Calu3 (cell line): ENCODE measurements at regions not wholly inside any gene's neighbourhood (a gene's known extent, or its start where the extent isn't known, plus 50 kb on each side); places are given as distances from the start of the nearest gene placed in this dataset.
"Not testable (repeated sequence)": the region's sequence is repeated elsewhere in the genome, so short reads cannot be mapped to it uniquely, and the experiment has no call there.

Source experiments
- BruUV-seq: library from RNA; stranded (reverse); fragments of 400-500 nt; replicated peaks from 2 replicates; lab custom pipeline; 2021; lab: Mats Ljungman, UMichigan
- CTCF ChIA-PET: fragments of 300-600 bp; sonication (Branson Sonifier 250); formaldehyde crosslinking; loops from one replicate; lab custom pipeline; 2022; ENCODE audit warnings: antibody characterized with exemption; lab: Charles Lee
- DNase-seq: peaks from one replicate; pipeline ENCODE4 v3.0.0; 2022
- H3K27ac Mint-ChIP-seq: one replicate; pipeline ENCODE4 v1.8.0; 2022; ENCODE audit warnings: mixed read lengths; ENCODE audit not compliant: unreplicated experiment
- H3K27me3 Mint-ChIP-seq: one replicate; pipeline ENCODE4 v1.8.0; 2022; ENCODE audit warnings: mixed read lengths; ENCODE audit not compliant: unreplicated experiment
- H3K36me3 Mint-ChIP-seq: one replicate; pipeline ENCODE4 v1.8.0; 2022; ENCODE audit warnings: mild to moderate bottlenecking, moderate library complexity, mixed read lengths; ENCODE audit not compliant: insufficient read depth, unreplicated experiment
- H3K4me1 Mint-ChIP-seq: one replicate; pipeline ENCODE4 v1.8.0; 2022; ENCODE audit warnings: mild to moderate bottlenecking, low read depth, mixed read lengths; ENCODE audit not compliant: unreplicated experiment
- H3K4me3 Mint-ChIP-seq: one replicate; pipeline ENCODE4 v1.8.0; 2022; ENCODE audit warnings: mild to moderate bottlenecking, low read depth, moderate library complexity, mixed read lengths; ENCODE audit not compliant: unreplicated experiment
- H3K9me3 Mint-ChIP-seq: one replicate; pipeline ENCODE4 v1.8.0; 2022; ENCODE audit warnings: low read depth, mixed read lengths; ENCODE audit not compliant: unreplicated experiment
- intact Hi-C: fragments of 100-400 bp; cut with micrococcal nuclease; formaldehyde crosslinking; loops from one replicate; pipeline ENCODE4 v1.10.0; 2022; ENCODE audit not compliant: unreplicated experiment
- TF ChIP-seq, protein P1 (sequence below): fragments of 200-600 bp; IDR thresholded peaks from one replicate; pipeline ENCODE4 v1.8.0; 2022; ENCODE audit warnings: antibody characterized with exemption; ENCODE audit not compliant: unreplicated experiment

DNA sequence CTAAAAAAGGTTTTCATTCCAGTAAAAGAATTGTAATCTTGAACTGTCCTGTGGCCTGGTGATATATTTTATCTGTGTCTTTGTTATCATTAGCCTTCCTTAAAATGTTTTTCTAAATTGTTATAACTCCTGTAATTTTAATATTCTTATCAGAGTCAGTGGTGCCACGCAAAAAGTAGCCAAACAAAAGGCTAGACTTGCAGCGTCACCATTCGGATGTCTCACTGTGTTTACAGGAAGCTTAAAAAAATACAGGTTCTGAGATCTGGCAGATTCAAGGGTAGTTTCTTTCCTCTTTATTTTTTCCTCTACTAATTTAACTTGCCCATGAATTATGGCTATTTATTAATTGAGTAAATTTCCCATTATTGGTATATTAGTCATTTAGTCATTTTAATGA, 362.3 kb downstream of the MAT2B start:
- CTCF ChIA-PET, result no interaction called here
- Mint-ChIP-seq H3K9me3 (peaks cover 7% of the 10 kb centered on the region), H3K27me3 (no peaks in the 10 kb centered on the region), H3K27ac (no peak overlapping the region), H3K4me1 (no peaks in the 10 kb centered on the region), H3K36me3 (no peaks in the 10 kb centered on the region), H3K4me3 (no peak overlapping the region)
- intact Hi-C loops, result no loop called here
- DNase-seq, result no peak
- TF ChIP-seq, protein P1, sequence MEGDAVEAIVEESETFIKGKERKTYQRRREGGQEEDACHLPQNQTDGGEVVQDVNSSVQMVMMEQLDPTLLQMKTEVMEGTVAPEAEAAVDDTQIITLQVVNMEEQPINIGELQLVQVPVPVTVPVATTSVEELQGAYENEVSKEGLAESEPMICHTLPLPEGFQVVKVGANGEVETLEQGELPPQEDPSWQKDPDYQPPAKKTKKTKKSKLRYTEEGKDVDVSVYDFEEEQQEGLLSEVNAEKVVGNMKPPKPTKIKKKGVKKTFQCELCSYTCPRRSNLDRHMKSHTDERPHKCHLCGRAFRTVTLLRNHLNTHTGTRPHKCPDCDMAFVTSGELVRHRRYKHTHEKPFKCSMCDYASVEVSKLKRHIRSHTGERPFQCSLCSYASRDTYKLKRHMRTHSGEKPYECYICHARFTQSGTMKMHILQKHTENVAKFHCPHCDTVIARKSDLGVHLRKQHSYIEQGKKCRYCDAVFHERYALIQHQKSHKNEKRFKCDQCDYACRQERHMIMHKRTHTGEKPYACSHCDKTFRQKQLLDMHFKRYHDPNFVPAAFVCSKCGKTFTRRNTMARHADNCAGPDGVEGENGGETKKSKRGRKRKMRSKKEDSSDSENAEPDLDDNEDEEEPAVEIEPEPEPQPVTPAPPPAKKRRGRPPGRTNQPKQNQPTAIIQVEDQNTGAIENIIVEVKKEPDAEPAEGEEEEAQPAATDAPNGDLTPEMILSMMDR, result no peak
- BruUV-seq, result no TSS peak

DNA sequence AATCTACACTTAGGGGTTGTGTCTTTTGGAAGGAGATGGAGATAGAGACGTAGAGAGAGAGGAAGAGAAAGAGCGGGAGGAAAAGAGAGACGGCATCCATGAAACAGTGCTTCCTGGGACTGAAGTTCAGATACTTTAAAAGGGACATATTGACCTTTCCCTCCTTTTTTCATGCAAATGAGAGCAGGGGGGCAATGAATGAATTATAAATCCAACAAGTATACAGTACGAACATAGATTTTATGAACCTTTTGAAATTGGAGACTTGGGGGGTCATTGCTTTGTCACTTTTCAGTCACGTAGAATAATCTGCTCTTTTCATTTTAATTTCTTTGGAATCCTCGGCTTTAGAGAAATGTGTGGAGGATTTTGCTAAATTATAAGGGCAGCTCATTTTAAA, 364.2 kb downstream of the MAT2B start:
- Mint-ChIP-seq H3K9me3 (peaks cover 8% of the 10 kb centered on the region), H3K4me3 (no peak overlapping the region), H3K36me3 (no peaks in the 10 kb centered on the region), H3K4me1 (no peaks in the 10 kb centered on the region), H3K27me3 (no peaks in the 10 kb centered on the region), H3K27ac (no peak overlapping the region)
- CTCF ChIA-PET, result no interaction called here
- no TSS peak for BruUV-seq
- intact Hi-C loops, result no loop called here
- no peak for DNase-seq
- TF ChIP-seq, protein P1, result no peak

DNA sequence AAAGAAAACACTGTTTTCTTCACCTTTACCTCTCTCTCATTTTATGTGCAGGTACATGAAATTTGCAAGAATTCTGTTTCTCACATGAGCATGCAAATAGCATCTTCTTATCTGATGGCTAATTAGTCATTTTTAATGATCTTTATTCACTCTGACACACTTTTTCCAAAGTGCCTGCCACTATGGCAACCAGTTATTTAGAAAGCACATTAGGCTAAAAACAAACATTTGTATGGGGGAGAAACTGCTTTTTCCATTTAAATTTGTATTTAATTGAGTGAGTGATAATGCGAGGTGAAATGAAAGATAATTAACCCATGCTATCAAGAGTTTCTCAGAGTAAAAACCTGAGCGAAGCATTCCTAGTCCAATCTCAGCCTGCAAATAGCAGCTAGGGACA, 365.0 kb downstream of the MAT2B start:
- H3K4me1 Mint-ChIP-seq, result no peaks in the 10 kb centered on the region
- intact Hi-C loops, result no loop called here
- DNase-seq, result no peak
- no peaks in the 10 kb centered on the region for H3K27me3 Mint-ChIP-seq
- CTCF ChIA-PET, result no interaction called here
- TF ChIP-seq, protein P1, result no peak
- peaks cover 8% of the 10 kb centered on the region for H3K9me3 Mint-ChIP-seq
- H3K36me3 Mint-ChIP-seq, result no peaks in the 10 kb centered on the region
- BruUV-seq, result no TSS peak
- H3K27ac Mint-ChIP-seq, result no peak overlapping the region
- H3K4me3 Mint-ChIP-seq, result no peak overlapping the region

DNA sequence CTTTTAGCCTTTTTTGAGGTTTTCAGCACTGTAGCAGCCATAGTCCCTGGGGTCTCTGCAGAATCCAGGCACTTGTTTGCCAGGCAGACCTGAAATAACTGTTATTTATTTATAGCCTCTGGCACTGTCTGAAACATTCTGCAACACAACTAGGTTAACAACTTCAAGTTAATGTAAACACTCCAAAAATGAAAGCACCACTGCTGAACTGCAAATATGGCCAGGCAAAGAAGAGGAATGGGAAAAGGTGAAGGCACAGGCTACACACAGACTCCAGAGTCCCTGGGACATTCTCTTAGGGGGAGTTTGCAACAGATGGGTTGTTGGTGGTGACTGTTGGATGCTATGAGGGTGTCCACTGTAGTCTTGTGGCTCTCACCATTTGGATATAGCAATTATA, 369.0 kb downstream of the MAT2B start:
- DNase-seq, result no peak
- no peak overlapping the region for H3K4me3 Mint-ChIP-seq
- no peaks in the 10 kb centered on the region for H3K36me3 Mint-ChIP-seq
- BruUV-seq, result no TSS peak
- CTCF ChIA-PET, result no interaction called here
- H3K4me1 Mint-ChIP-seq, result no peaks in the 10 kb centered on the region
- peaks cover 13% of the 10 kb centered on the region for H3K9me3 Mint-ChIP-seq
- no peak overlapping the region for H3K27ac Mint-ChIP-seq
- TF ChIP-seq, protein P1, result no peak
- H3K27me3 Mint-ChIP-seq, result no peaks in the 10 kb centered on the region
- intact Hi-C loops, result no loop called here

DNA sequence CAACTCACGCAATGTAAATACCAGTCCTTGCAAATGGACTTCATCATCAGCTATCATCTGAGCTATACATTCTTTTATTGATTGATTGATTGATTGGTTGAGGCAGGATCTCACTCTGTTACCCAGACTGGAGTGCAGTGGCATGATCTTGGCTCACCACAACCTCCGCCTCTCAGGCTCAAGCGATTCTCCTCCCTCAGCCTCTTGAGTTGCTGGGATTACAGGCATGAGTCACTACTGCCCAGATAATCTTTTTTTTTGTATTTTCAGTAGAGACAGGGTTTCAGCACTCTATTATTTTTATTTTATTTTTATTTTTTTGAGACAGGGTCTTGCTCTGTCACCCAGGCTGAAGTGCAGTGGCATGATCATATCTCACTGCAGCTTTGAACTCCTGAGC, 369.5 kb downstream of the MAT2B start:
- H3K36me3 Mint-ChIP-seq, CTCF ChIA-PET, DNase-seq, H3K27ac Mint-ChIP-seq, H3K4me1 Mint-ChIP-seq, H3K27me3 Mint-ChIP-seq, H3K4me3 Mint-ChIP-seq, intact Hi-C loops, BruUV-seq: not testable (repeated sequence)
- H3K9me3 Mint-ChIP-seq, result peaks cover 13% of the 10 kb centered on the region
